Endothelial cell (in vitro differentiated cells): ENCODE measurements at regions not wholly inside any gene's neighbourhood (a gene's known extent, or its start where the extent isn't known, plus 50 kb on each side); places are given as distances from the start of the nearest gene placed in this dataset.

Source experiments
- DNase-seq: peaks from one replicate; pipeline ENCODE4 v3.0.0; 2021; ENCODE audit warnings: low spot score
- H3K27ac Mint-ChIP-seq: one replicate; pipeline ENCODE4 v1.8.0; 2021; ENCODE audit warnings: mixed read lengths, inconsistent platforms; ENCODE audit not compliant: unreplicated experiment
- H3K27me3 Mint-ChIP-seq: one replicate; pipeline ENCODE4 v1.8.0; 2021; ENCODE audit warnings: mild to moderate bottlenecking, moderate library complexity, mixed read lengths, inconsistent platforms; ENCODE audit not compliant: unreplicated experiment
- H3K36me3 Mint-ChIP-seq: one replicate; pipeline ENCODE4 v1.8.0; 2021; ENCODE audit warnings: mild to moderate bottlenecking, low read depth, mixed read lengths, inconsistent platforms; ENCODE audit not compliant: unreplicated experiment
- H3K4me1 Mint-ChIP-seq: one replicate; pipeline ENCODE4 v1.8.0; 2021; ENCODE audit warnings: mild to moderate bottlenecking, mixed read lengths, inconsistent platforms; ENCODE audit not compliant: unreplicated experiment
- H3K4me3 Mint-ChIP-seq: one replicate; pipeline ENCODE4 v1.8.0; 2021; ENCODE audit warnings: mild to moderate bottlenecking, mixed read lengths, inconsistent platforms; ENCODE audit not compliant: unreplicated experiment
- H3K9me3 Mint-ChIP-seq: one replicate; pipeline ENCODE4 v1.8.0; 2021; ENCODE audit warnings: mixed read lengths, inconsistent platforms; ENCODE audit not compliant: unreplicated experiment
- TF ChIP-seq, protein P1 (sequence below): fragments of 200-600 bp; sonication (generic); IDR thresholded peaks from one replicate; pipeline ENCODE4 v1.5.0; 2021; ENCODE audit warnings: antibody characterized with exemption; ENCODE audit not compliant: unreplicated experiment

DNA sequence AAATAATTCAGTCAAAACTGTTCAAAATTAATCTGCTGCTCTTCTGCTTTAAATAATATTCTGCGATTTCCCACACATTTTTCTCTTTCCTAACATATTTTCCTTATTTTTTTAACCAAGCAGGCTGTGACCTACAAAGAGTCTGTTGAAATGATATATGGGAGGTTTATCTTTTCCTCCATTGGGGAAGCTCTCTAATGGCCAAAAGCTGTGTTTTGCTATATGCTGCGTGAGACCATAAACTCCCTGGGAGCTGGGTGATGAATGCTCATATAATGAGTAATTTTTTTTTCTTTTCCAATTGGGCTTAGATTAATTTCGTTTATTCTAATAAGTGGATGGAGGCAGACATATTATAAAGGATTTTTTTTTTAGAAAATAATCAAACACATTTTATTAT is 72.2 kb upstream of the MAP2 start:
- no peaks in the 10 kb centered on the region for H3K4me1 Mint-ChIP-seq
- H3K27ac Mint-ChIP-seq: no peak overlapping the region
- no peaks in the 10 kb centered on the region for H3K9me3 Mint-ChIP-seq
- H3K4me3 Mint-ChIP-seq: no peak overlapping the region
- DNase-seq: no peak
- TF ChIP-seq, protein P1, sequence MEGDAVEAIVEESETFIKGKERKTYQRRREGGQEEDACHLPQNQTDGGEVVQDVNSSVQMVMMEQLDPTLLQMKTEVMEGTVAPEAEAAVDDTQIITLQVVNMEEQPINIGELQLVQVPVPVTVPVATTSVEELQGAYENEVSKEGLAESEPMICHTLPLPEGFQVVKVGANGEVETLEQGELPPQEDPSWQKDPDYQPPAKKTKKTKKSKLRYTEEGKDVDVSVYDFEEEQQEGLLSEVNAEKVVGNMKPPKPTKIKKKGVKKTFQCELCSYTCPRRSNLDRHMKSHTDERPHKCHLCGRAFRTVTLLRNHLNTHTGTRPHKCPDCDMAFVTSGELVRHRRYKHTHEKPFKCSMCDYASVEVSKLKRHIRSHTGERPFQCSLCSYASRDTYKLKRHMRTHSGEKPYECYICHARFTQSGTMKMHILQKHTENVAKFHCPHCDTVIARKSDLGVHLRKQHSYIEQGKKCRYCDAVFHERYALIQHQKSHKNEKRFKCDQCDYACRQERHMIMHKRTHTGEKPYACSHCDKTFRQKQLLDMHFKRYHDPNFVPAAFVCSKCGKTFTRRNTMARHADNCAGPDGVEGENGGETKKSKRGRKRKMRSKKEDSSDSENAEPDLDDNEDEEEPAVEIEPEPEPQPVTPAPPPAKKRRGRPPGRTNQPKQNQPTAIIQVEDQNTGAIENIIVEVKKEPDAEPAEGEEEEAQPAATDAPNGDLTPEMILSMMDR: no peak
- no peaks in the 10 kb centered on the region for H3K36me3 Mint-ChIP-seq
- H3K27me3 Mint-ChIP-seq: no peaks in the 10 kb centered on the region

DNA sequence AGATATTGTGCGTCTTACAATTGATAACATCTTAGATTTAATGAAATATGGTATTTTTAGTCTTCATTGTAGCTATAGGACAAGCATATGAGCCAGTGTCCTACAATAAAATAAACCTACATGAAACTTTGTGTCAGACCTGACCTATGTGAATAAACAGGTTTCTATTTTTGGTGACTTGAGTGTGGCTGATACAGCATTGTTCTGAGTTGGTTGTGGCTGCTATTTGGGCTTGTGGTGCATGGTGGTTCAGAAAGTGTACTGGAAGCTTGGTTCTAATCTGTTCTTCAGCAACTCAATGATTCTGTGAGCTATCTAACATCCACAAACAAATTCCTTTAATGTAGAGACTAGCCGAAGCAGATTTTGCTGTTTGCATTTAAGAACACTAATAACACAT is 64.9 kb upstream of the MAP2 start:
- no peak overlapping the region for H3K27ac Mint-ChIP-seq
- no peaks in the 10 kb centered on the region for H3K9me3 Mint-ChIP-seq
- H3K4me3 Mint-ChIP-seq: no peak overlapping the region
- no peaks in the 10 kb centered on the region for H3K36me3 Mint-ChIP-seq
- TF ChIP-seq, protein P1: no peak
- DNase-seq: no peak
- no peaks in the 10 kb centered on the region for H3K27me3 Mint-ChIP-seq
- H3K4me1 Mint-ChIP-seq: no peaks in the 10 kb centered on the region

DNA sequence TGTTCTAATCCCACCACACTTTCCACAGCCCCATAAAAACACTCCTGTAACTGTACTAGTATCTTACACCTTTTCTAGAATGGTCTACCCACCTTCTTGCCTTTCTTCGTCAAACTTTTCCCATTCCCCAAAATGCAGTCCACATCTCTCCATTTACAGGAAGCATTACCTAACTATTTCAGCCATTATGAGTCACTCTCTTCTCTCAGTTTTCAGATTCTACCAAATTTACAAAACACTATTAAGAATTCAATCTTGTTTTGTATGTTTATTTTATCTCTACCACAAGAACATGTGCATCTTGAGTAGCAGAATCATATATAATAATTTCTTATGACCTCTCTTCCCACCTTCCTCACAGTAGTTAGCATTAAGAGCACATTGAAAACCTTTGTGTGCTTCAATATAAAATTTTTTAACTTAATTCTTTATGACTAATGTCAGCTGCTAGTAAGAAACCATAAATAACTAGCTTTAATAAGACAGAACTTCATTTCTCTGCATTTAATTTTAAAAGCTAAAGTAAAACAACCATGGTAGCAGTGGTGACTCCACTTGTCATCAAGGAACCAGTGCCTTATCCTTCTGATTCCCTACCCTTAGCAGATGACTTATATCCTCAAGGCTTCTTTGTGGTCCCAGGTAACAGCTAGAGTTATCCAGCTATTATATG is 56.6 kb upstream of the MAP2 start:
- no peak for DNase-seq

DNA sequence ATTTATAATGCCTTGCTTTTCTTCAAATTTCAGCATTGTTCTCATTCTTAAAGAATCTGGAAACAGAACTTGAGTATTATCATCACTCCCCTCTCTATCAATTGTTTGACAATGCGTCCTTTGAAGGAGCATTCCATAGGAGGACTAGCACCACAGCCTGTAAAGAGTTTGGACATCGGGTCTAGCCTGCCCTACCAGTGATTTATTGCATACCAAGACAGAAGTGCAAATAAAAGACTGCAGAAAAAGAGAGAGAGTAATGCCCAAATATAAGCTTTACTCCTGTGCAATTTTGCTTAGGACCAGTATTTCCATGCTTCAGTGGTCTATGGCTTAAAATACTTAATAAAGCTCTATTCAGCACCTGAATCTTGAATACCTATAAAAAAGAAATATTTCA is 55.4 kb upstream of the MAP2 start:
- DNase-seq: no peak
- TF ChIP-seq, protein P1: no peak

More for the DNA sequence above, 56.6 kb upstream of the MAP2 start:
- H3K4me3 Mint-ChIP-seq: no peak overlapping the region
- no peaks in the 10 kb centered on the region for H3K27me3 Mint-ChIP-seq
- no peaks in the 10 kb centered on the region for H3K36me3 Mint-ChIP-seq
- no peak overlapping the region for H3K27ac Mint-ChIP-seq
- H3K4me1 Mint-ChIP-seq: no peaks in the 10 kb centered on the region
- TF ChIP-seq, protein P1: no peak
- H3K9me3 Mint-ChIP-seq: no peaks in the 10 kb centered on the region

DNA sequence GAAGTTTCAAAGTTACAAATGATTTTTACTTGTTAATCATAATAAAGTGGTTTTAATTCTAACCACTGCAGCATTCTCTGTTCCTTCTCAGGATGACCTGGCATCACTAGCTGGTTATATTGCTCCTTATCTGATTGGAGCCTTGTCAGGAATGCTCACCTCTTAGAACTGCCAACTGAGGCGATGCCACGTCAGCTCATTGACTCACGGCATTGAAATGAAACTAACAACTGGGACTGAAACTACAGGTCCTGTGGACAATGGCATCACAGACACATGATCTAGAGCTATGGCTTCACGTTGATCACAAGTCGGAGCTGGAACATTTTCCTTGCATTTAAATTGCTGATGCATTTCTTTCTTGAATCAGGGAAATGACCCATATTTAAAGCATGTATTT is 54.9 kb upstream of the MAP2 start:
- H3K4me3 Mint-ChIP-seq: no peak overlapping the region
- no peaks in the 10 kb centered on the region for H3K36me3 Mint-ChIP-seq
- TF ChIP-seq, protein P1: no peak
- no peak for DNase-seq
- no peaks in the 10 kb centered on the region for H3K27me3 Mint-ChIP-seq
- no peaks in the 10 kb centered on the region for H3K4me1 Mint-ChIP-seq
- H3K9me3 Mint-ChIP-seq: no peaks in the 10 kb centered on the region
- H3K27ac Mint-ChIP-seq: no peak overlapping the region

More for the DNA sequence above, 55.4 kb upstream of the MAP2 start:
- Mint-ChIP-seq H3K9me3 (no peaks in the 10 kb centered on the region), H3K27me3 (no peaks in the 10 kb centered on the region), H3K4me3 (no peak overlapping the region), H3K4me1 (no peaks in the 10 kb centered on the region), H3K27ac (no peak overlapping the region), H3K36me3 (no peaks in the 10 kb centered on the region)
